ENCODE measurements at regions not wholly inside any gene's neighbourhood (a gene's known extent, or its start where the extent isn't known, plus 50 kb on each side); places are given as distances from the start of the nearest gene placed in this dataset.

DNA sequence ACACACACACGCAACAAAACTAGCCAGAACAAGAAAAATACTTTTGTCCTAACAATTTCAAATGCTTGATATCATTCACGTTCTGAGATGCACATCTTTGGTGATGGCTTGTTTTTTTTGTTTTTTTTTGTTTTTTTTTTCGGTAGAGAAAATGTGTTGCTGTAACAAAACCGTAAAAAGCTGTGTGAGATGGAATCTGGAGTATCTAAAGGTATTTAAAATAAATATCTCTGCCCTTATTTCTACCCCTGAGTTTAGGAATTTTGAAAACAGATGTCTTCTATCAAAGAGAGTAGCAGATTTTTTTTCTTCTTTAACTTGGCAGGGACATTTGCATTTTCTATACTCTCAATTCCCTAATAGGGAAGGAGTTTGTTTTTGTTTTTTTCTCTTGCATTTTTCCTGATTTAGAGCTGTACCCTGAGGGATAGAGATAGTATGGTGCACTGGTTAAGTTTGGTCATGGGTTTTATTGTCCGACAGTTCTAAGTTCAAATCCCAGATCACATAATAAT is 446.6 kb downstream of the KLF5 start:
- TF ChIP-seq, protein P1, sequence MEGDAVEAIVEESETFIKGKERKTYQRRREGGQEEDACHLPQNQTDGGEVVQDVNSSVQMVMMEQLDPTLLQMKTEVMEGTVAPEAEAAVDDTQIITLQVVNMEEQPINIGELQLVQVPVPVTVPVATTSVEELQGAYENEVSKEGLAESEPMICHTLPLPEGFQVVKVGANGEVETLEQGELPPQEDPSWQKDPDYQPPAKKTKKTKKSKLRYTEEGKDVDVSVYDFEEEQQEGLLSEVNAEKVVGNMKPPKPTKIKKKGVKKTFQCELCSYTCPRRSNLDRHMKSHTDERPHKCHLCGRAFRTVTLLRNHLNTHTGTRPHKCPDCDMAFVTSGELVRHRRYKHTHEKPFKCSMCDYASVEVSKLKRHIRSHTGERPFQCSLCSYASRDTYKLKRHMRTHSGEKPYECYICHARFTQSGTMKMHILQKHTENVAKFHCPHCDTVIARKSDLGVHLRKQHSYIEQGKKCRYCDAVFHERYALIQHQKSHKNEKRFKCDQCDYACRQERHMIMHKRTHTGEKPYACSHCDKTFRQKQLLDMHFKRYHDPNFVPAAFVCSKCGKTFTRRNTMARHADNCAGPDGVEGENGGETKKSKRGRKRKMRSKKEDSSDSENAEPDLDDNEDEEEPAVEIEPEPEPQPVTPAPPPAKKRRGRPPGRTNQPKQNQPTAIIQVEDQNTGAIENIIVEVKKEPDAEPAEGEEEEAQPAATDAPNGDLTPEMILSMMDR (IDR thresholded peaks at IDR 0.05) = no peak
- no peak for TF ChIP-seq POLR2A (IDR thresholded peaks at IDR 0.05)
